ENCODE measurements at regions not wholly inside any gene's neighbourhood (a gene's known extent, or its start where the extent isn't known, plus 50 kb on each side); places are given as distances from the start of the nearest gene placed in this dataset.

DNA sequence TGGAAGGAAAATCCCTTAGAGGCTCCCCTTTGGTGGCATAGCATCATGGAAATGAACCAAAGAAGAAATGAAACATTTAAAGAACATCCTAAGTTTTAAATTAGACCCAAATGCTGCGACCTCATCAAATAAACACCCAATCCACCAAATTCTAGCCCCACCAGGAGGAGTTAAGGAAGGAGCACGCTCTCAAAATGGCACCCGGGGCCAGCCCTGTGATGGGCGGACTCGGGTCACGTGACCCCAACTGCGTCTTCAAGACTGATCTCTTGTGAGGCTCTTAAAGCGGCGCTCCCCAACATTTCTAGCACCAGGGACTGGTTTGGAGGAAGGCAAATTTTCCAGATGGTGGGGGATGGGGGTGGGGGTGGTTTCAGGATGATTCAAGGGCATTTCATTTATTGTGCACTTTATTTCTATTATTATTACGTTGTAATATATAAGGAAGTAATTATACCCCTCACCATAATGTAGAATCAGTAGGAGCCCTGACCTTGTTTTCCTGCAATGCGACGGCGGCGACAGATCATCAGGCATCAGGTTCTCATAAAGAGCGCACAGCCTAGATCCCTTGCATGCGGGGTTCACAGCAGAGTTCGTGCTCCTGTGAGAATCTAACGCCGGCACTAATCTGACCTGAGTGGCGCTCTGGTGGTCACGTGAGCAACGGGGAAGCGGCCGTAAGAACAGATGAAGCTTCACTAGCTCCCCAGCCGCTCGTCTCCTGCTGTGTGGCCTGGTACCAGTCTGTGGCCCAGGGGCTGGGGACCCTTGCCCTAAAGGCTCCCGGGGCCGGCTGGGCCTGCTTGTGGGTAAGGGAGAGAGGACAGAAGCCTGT lies 55.3 kb upstream of the SLC22A11 start (continued):
- TF ChIP-seq, protein P1, sequence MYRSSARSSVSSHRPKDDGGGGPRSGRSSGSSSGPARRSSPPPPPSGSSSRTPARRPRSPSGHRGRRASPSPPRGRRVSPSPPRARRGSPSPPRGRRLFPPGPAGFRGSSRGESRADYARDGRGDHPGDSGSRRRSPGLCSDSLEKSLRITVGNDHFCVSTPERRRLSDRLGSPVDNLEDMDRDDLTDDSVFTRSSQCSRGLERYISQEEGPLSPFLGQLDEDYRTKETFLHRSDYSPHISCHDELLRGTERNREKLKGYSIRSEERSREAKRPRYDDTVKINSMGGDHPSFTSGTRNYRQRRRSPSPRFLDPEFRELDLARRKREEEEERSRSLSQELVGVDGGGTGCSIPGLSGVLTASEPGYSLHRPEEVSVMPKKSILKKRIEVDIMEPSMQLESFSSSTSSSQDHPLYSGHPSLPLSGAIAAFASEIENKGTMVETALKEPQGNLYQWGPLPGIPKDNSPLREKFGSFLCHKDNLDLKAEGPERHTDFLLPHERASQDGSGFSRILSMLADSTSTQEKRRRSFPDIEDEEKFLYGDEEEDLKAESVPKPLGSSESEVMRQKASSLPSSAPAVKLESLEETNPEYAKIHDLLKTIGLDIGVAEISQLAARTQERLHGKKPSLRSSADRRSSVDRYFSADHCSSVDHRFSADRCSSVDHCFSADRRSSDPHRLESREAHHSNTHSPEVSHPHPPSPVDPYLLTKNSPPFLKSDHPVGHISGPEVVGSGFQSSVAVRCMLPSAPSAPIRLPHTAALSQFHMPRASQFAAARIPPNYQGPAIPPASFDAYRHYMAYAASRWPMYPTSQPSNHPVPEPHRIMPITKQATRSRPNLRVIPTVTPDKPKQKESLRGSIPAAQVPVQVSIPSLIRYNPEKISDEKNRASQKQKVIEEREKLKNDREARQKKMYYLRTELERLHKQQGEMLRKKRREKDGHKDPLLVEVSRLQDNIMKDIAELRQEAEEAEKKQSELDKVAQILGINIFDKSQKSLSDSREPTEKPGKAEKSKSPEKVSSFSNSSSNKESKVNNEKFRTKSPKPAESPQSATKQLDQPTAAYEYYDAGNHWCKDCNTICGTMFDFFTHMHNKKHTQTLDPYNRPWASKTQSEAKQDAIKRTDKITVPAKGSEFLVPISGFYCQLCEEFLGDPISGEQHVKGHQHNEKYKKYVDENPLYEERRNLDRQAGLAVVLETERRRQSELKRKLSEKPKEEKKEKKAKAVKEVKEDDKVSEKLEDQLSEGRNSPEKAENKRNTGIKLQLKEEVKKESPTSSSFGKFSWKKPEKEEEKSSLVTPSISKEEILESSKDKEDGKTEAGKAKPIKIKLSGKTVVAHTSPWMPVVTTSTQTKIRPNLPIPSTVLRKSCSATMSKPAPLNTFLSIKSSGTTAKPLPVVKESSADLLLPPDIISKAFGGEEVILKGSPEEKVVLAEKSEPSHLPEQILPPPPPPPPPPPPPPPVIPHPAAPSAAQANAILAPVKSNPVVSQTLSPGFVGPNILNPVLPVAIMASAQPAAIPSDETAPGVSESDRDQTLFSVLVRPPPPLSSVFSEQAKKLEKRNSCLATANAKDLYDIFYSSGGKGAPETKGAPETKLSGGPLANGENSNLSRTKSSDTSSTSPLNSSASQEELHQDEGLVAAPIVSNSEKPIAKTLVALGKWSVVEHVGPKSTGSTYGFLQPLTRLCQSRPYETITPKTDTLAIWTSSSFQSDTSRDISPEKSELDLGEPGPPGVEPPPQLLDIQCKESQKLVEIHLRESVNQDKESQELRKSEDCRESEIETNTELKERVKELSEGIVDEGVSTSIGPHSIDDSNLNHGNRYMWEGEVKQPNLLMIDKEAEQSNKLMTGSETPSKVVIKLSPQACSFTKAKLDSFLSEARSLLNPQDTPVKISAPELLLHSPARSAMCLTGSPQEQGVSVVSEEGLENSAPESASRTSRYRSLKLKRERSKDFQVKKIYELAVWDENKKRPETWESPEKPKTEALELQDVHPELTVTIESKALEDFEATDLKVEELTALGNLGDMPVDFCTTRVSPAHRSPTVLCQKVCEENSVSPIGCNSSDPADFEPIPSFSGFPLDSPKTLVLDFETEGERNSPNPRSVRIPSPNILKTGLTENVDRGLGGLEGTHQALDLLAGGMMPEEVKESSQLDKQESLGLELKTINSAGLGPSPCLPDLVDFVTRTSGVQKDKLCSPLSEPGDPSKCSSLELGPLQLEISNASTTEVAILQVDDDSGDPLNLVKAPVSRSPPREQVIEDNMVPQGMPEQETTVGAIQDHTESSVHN (IDR thresholded peaks at IDR 0.05; ENCODE audit: borderline replicate concordance in 1 of 2, low read depth in 1 of 2) = no peak
- no peak for TF ChIP-seq MCM7 (IDR thresholded peaks at IDR 0.05)
- no peak for TF ChIP-seq NR4A1 (CRISPR knock-in tag; IDR thresholded peaks at IDR 0.05)
- 0 out of 2 replicates have a peak, but pooled peaks have one; percentile 39 for TF ChIP-seq NR4A1 (tag; IDR thresholded peaks at IDR 0.05)
- TF ChIP-seq ZNF778 (CRISPR knock-in tag; IDR thresholded peaks at IDR 0.05) = no peak
- no peak for TF ChIP-seq HNRNPH1 (optimal IDR thresholded peaks at IDR 0.05; ENCODE audit: low read depth, low read length)
- TF ChIP-seq ZNF3 (CRISPR knock-in tag; IDR thresholded peaks at IDR 0.05) = no peak
- TF ChIP-seq TEAD1 (CRISPR knock-in tag; IDR thresholded peaks at IDR 0.05) = no peak
- no peak for TF ChIP-seq ZNF644 (tag; IDR thresholded peaks at IDR 0.05; ENCODE audit: low read depth)
- TF ChIP-seq NKRF (IDR thresholded peaks at IDR 0.05; ENCODE audit: borderline replicate concordance) = no peak
- TF ChIP-seq BCOR (IDR thresholded peaks at IDR 0.05) = no peak
- no peak for TF ChIP-seq TBL1XR1 (IDR thresholded peaks at IDR 0.05; ENCODE audit: low read length in 2 of 2)
- TF ChIP-seq ESRRA (IDR thresholded peaks at IDR 0.05; ENCODE audit: borderline replicate concordance, low read depth) = no peak
- no peak for TF ChIP-seq CREM (IDR thresholded peaks at IDR 0.05; ENCODE audit: low read depth)
- TF ChIP-seq SIRT6 (IDR thresholded peaks at IDR 0.05; ENCODE audit: low read depth, low read length) = no peak
- no peak for TF ChIP-seq FOXJ2 (tag; IDR thresholded peaks at IDR 0.05)
- 0 out of 2 replicates have a peak, but pooled peaks have one; percentile 32 for TF ChIP-seq ZNF766 (CRISPR knock-in tag; conservative IDR thresholded peaks at IDR 0.05)
- no peak for TF ChIP-seq CCAR2 (IDR thresholded peaks at IDR 0.05; ENCODE audit: low read depth, low read length)
- no peak for TF ChIP-seq MTA3 (IDR thresholded peaks at IDR 0.05; ENCODE audit: borderline replicate concordance)
- no peak for TF ChIP-seq ZNF184 (CRISPR knock-in tag; IDR thresholded peaks at IDR 0.05)

All from K562 (cell line).